ENCODE measurements at regions not wholly inside any gene's neighbourhood (a gene's known extent, or its start where the extent isn't known, plus 50 kb on each side); places are given as distances from the start of the nearest gene placed in this dataset.

GRCh38 chr2:207315131-207315530 is 149.4 kb upstream of the KLF7 start:
- no peak for TF ChIP-seq HNF4G (IDR thresholded peaks at IDR 0.05)
- TF ChIP-seq SP1 (IDR thresholded peaks at IDR 0.05), result no peak
- no peak for TF ChIP-seq RXRA (IDR thresholded peaks at IDR 0.05)
- TF ChIP-seq ATF3 (IDR thresholded peaks at IDR 0.05), result no peak
- no peak for TF ChIP-seq EGR1 (IDR thresholded peaks at IDR 0.05; ENCODE audit: low read depth in 2 of 2)
- TF ChIP-seq YY1 (IDR thresholded peaks at IDR 0.05), result no peak
- no peak for TF ChIP-seq TAF1 (conservative IDR thresholded peaks at IDR 0.05)
- TF ChIP-seq GABPA (IDR thresholded peaks at IDR 0.05 in 1 of 2, conservative IDR thresholded peaks at IDR 0.05 in 1 of 2), result no peak
- no peak for TF ChIP-seq REST (IDR thresholded peaks at IDR 0.05)
- no peak for TF ChIP-seq CTCF (IDR thresholded peaks at IDR 0.05; ENCODE audit: low read depth, low read length, missing input control)
- TF ChIP-seq RAD21 (IDR thresholded peaks at IDR 0.05), result no peak
- TF ChIP-seq MAX (IDR thresholded peaks at IDR 0.05), result no peak
- no peak for TF ChIP-seq FOXA2 (IDR thresholded peaks at IDR 0.05)
- no peak for TF ChIP-seq HNF4A (conservative IDR thresholded peaks at IDR 0.05)
- TF ChIP-seq NR2F2 (IDR thresholded peaks at IDR 0.05), result no peak
- no peak for TF ChIP-seq ZBTB33 (IDR thresholded peaks at IDR 0.05)
- TF ChIP-seq FOXA1 (IDR thresholded peaks at IDR 0.05), result no peak
- no peak for TF ChIP-seq JUND (IDR thresholded peaks at IDR 0.05)
- H3K4me1 ChIP-seq (ENCODE audit: control insufficient read depth in 4 of 4, insufficient read depth in 4 of 4, low read length in 3 of 4), result peaks cover 0 to 7% (median 2%) of the 10 kb centered on the region in 4 donors
- H3K9ac ChIP-seq (ENCODE audit: low read depth in 1 of 2, low read length in 2 of 2), result no peak overlapping the region
- DNase-seq (ENCODE audit: low spot score), result no peak
- H3K36me3 ChIP-seq (ENCODE audit: control insufficient read depth in 4 of 4, insufficient read depth in 3 of 4, low read depth in 1 of 4, low read length in 3 of 4), result no peaks in the 10 kb centered on the region
- WGBS, result over 99% methylated on average over 2 of the region's 2 CpGs
- H3K27me3 ChIP-seq (ENCODE audit: control insufficient read depth in 4 of 4, insufficient read depth in 4 of 4, low read length in 3 of 4), result peaks cover 0 to 19% (median 0%) of the 10 kb centered on the region in 4 donors
- H3K4me3 ChIP-seq (ENCODE audit: low read depth in 1 of 3, low read length in 3 of 3), result no peak overlapping the region
- H3K9me3 ChIP-seq (ENCODE audit: control insufficient read depth in 4 of 4, low read length in 3 of 4), result no peaks in the 10 kb centered on the region
- H3K27ac ChIP-seq (ENCODE audit: low read depth in 1 of 2, low read length in 2 of 2), result no peak overlapping the region

Measured in liver (tissue), 8 donors.